ENCODE measurements at regions not wholly inside any gene's neighbourhood (a gene's known extent, or its start where the extent isn't known, plus 50 kb on each side); places are given as distances from the start of the nearest gene placed in this dataset.

- TF ChIP-seq CTCF (IDR thresholded peaks at IDR 0.05) (no peak), POLR2A (IDR thresholded peaks at IDR 0.05) (no peak)
Observed at GRCh38 chr12:24134092-24134491, 184.6 kb upstream of the SOX5 start.
